CD4-positive, alpha-beta T cell (primary cell): ENCODE measurements at regions not wholly inside any gene's neighbourhood (a gene's known extent, or its start where the extent isn't known, plus 50 kb on each side); places are given as distances from the start of the nearest gene placed in this dataset.
"Not testable (repeated sequence)": the region's sequence is repeated elsewhere in the genome, so short reads cannot be mapped to it uniquely, and the experiment has no call there.

ENCODE experiments used
- ATAC-seq: fragments of 200-7000 bp; cut with Tn5 transposase; one replicate; pipeline ENCODE4 v1.10.0; 2022; ENCODE audit warnings: mild to moderate bottlenecking; ENCODE audit not compliant: poor library complexity
- CTCF ChIA-PET: fragments of 350-600 bp; sonication (Branson Sonifier 250); formaldehyde crosslinking; loops from one replicate; lab custom pipeline; 2021; ENCODE audit warnings: antibody characterized with exemption, inconsistent platforms; lab: Charles Lee
- POLR2A ChIA-PET: fragments of 350-600 bp; sonication (Branson Sonifier 250); formaldehyde crosslinking; loops from one replicate; lab custom pipeline; 2021; ENCODE audit warnings: antibody characterized with exemption, inconsistent platforms; lab: Charles Lee
- DNase-seq, 14 experiments: peaks; one replicate each; pipeline ENCODE4 v3.0.0-alpha.2; 2013 to 2020; ENCODE audit warnings: mixed read lengths in 2 of 14
- H3K27ac ChIP-seq, 2 donors: one replicate each; pipeline versions ENCODE4 v1.5.1 to v1.7.0; 2013; ENCODE audit warnings: low read length in 2 of 2, low read depth in 1 of 2, mild to moderate bottlenecking in 1 of 2
- H3K27me3 ChIP-seq, 2 experiments: 1 replicate in 1 of 2; 2 replicates in 1 of 2; pipeline versions ENCODE4 v1.6.1 to v1.7.0; 2013; ENCODE audit warnings: low read length in 2 of 2, control low read depth in 1 of 2, mild to moderate bottlenecking in 1 of 2, moderate library complexity in 1 of 2; ENCODE audit not compliant: insufficient read depth in 2 of 2, control insufficient read depth in 1 of 2
- H3K36me3 ChIP-seq: one replicate; pipeline ENCODE4 v1.6.1; 2013; ENCODE audit warnings: low read length, control low read depth; ENCODE audit not compliant: insufficient read depth
- H3K4me1 ChIP-seq: one replicate; pipeline ENCODE4 v1.6.1; 2013; ENCODE audit warnings: low read length, control low read depth; ENCODE audit not compliant: insufficient read depth
- H3K4me3 ChIP-seq: one replicate; pipeline ENCODE4 v1.5.1; 2013; ENCODE audit warnings: mild to moderate bottlenecking, low read length, moderate library complexity
- H3K9me3 ChIP-seq, 2 experiments: 1 replicate in 1 of 2; 2 replicates in 1 of 2; pipeline versions ENCODE4 v1.6.1 to v1.7.0; 2013; ENCODE audit warnings: low read length in 2 of 2, mild to moderate bottlenecking in 2 of 2, control low read depth in 1 of 2, moderate library complexity in 1 of 2; ENCODE audit not compliant: control insufficient read depth in 1 of 2, insufficient read depth in 1 of 2
- H3K27ac Mint-ChIP-seq: one replicate; pipeline ENCODE4 v1.8.0; 2020; ENCODE audit warnings: mixed read lengths
- H3K27me3 Mint-ChIP-seq: one replicate; pipeline ENCODE4 v1.8.0; 2021; ENCODE audit warnings: mixed read lengths
- H3K36me3 Mint-ChIP-seq: one replicate; pipeline ENCODE4 v1.8.0; 2021; ENCODE audit warnings: low read depth, mixed read lengths
- H3K4me1 Mint-ChIP-seq: one replicate; pipeline ENCODE4 v1.8.0; 2021; ENCODE audit warnings: low read depth, mixed read lengths
- H3K4me3 Mint-ChIP-seq: one replicate; pipeline ENCODE4 v1.8.0; 2020; ENCODE audit warnings: mild to moderate bottlenecking, mixed read lengths
- H3K9me3 Mint-ChIP-seq: one replicate; pipeline ENCODE4 v1.8.0; 2020; ENCODE audit warnings: mixed read lengths
- intact Hi-C, 2 experiments: fragments of 100-400 bp; cut with DNase I in 1 of 2; cut with micrococcal nuclease in 1 of 2; formaldehyde crosslinking; loops; one replicate each; pipeline versions ENCODE4 v1.15.1 to v1.9.0; 2023 to 2025; cut with DNase I, micrococcal nuclease
- TF ChIP-seq, protein P1 (sequence below): fragments of 200-600 bp; IDR thresholded peaks from one replicate; pipeline ENCODE4 v1.8.0; 2022; ENCODE audit warnings: antibody characterized with exemption, mild to moderate bottlenecking

DNA sequence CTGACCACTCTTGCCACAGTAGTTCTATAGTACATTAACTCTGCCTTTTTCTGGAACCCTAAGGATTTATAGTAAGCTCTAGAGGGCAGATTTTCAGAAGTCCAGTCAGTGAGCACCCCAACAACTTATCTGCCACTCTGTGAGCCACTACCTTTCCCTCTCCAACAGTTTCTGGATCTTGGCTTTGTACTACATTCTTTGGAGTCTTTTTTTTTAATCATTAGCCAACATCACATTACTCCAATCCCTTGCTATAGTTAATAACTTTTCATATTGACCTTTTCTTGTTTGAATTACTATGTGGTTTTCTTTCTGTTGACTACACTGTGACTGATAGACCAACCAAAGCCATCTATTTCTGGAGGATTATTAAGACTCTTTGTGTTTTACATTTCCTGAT is 1596.7 kb upstream of the PRMT6 start:
- Mint-ChIP-seq H3K4me1 (no peaks in the 10 kb centered on the region), H3K4me3 (no peak overlapping the region), H3K36me3 (no peaks in the 10 kb centered on the region), H3K27ac (no peak overlapping the region), H3K27me3 (no peaks in the 10 kb centered on the region), H3K9me3 (peaks cover 14% of the 10 kb centered on the region)
- Histone ChIP-seq H3K36me3 (no peaks in the 10 kb centered on the region), H3K4me3 (no peak overlapping the region), H3K27me3 (no peaks in the 10 kb centered on the region), H3K27ac (no peak overlapping the region), H3K4me1 (no peaks in the 10 kb centered on the region), H3K9me3 (peaks cover 0 to 5% of the 10 kb centered on the region in 2 experiments)
- ChIA-PET POLR2A (no interaction called here), CTCF (no interaction called here)
- ATAC-seq (no peak), DNase-seq (no peak)
- intact Hi-C loops = no loop called here
- TF ChIP-seq, protein P1, sequence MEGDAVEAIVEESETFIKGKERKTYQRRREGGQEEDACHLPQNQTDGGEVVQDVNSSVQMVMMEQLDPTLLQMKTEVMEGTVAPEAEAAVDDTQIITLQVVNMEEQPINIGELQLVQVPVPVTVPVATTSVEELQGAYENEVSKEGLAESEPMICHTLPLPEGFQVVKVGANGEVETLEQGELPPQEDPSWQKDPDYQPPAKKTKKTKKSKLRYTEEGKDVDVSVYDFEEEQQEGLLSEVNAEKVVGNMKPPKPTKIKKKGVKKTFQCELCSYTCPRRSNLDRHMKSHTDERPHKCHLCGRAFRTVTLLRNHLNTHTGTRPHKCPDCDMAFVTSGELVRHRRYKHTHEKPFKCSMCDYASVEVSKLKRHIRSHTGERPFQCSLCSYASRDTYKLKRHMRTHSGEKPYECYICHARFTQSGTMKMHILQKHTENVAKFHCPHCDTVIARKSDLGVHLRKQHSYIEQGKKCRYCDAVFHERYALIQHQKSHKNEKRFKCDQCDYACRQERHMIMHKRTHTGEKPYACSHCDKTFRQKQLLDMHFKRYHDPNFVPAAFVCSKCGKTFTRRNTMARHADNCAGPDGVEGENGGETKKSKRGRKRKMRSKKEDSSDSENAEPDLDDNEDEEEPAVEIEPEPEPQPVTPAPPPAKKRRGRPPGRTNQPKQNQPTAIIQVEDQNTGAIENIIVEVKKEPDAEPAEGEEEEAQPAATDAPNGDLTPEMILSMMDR = no peak

DNA sequence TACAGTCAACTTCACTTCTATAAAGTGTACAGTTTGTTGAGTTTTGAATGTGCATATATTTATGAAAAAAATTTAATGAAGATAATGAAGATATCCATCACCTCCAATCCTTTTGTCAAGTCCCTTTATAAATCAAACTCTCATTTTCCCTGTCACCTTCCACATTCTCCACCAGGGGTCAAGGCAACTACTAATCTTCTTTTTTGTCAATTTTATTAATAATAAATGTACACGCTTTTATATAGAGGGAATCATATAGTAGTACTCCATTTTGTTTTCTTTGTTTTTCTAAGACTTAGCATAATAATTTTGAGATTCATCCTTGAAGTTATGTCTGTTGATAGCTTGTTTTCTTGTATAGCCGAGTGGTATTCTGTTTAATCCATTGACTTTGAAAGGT is 1594.2 kb upstream of the PRMT6 start:
- no peaks in the 10 kb centered on the region for H3K27me3 Mint-ChIP-seq
- H3K27ac ChIP-seq = no peak overlapping the region
- intact Hi-C loops = no loop called here
- no peak overlapping the region for H3K4me3 ChIP-seq
- no peaks in the 10 kb centered on the region for H3K4me1 ChIP-seq
- H3K36me3 ChIP-seq = no peaks in the 10 kb centered on the region
- H3K4me1 Mint-ChIP-seq = no peaks in the 10 kb centered on the region
- ATAC-seq = no peak
- H3K27ac Mint-ChIP-seq = no peak overlapping the region
- CTCF ChIA-PET = no interaction called here
- H3K27me3 ChIP-seq = no peaks in the 10 kb centered on the region
- H3K36me3 Mint-ChIP-seq = no peaks in the 10 kb centered on the region
- POLR2A ChIA-PET = no interaction called here
- H3K9me3 ChIP-seq = peaks cover 0 to 9% of the 10 kb centered on the region in 2 experiments
- peaks cover 14% of the 10 kb centered on the region for H3K9me3 Mint-ChIP-seq
- no peak for DNase-seq
- TF ChIP-seq, protein P1 = no peak
- H3K4me3 Mint-ChIP-seq = no peak overlapping the region

DNA sequence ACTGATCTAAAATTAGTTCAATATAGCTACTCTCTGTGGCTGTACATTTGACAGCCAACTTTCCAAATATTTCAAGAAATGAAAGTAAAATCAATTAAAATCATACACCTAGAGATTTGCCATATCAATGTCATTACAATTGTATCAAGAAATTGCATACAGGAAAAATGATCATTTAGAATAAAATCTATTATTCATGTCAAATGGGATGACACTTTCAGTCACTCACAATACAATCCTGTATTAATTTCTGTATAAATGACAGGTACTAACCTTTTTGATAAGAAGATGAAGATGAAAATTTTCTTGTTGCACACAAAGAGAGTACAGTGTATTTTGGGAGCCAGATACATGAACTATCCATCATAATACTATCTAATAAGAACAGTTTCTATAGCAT is 1588.9 kb upstream of the PRMT6 start:
- Mint-ChIP-seq H3K4me1 (no peaks in the 10 kb centered on the region), H3K27ac (no peak overlapping the region), H3K4me3 (no peak overlapping the region), H3K36me3 (no peaks in the 10 kb centered on the region), H3K27me3 (no peaks in the 10 kb centered on the region), H3K9me3 (peaks cover 14% of the 10 kb centered on the region)
- Histone ChIP-seq H3K9me3 (peaks cover 0 to 20% of the 10 kb centered on the region in 2 experiments), H3K27me3 (no peaks in the 10 kb centered on the region), H3K4me3 (no peak overlapping the region), H3K27ac (no peak overlapping the region), H3K4me1 (no peaks in the 10 kb centered on the region), H3K36me3 (no peaks in the 10 kb centered on the region)
- ATAC-seq (no peak), DNase-seq (no peak)
- TF ChIP-seq, protein P1 = no peak
- intact Hi-C loops = loop anchor here in 1 of 2 experiments (5.0 kb wide), 1 partner anchor 460 kb away; no protein-coding TSS in a partner anchor
- CTCF ChIA-PET = no interaction called here
- POLR2A ChIA-PET = no interaction called here

DNA sequence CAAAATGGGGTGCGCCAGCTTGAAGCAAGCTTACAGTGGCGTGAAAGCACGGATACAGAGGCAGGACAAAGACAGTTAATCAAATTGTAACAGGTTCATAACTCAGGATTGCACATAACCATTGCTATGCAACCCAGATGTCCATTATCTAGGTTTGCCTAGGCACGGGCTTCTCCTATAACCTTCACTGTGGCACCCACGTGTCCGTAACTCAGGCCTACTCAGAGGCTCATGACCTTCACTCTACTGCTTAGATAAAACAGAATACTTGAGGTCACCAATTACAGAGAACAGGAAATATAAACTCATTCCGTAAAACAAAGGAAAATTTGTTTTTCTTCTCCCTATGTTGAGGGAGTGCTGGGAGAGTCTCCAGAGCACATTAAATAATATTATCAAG is 1585.9 kb upstream of the PRMT6 start:
- H3K27ac Mint-ChIP-seq = not testable (repeated sequence)

More for the DNA sequence above, 1585.9 kb upstream of the PRMT6 start:
- DNase-seq, H3K36me3 ChIP-seq, H3K36me3 Mint-ChIP-seq, CTCF ChIA-PET, POLR2A ChIA-PET, H3K27ac ChIP-seq, intact Hi-C loops, H3K27me3 ChIP-seq, H3K4me3 ChIP-seq, ATAC-seq, H3K4me1 ChIP-seq, H3K4me3 Mint-ChIP-seq, H3K4me1 Mint-ChIP-seq, H3K27me3 Mint-ChIP-seq: not testable (repeated sequence)
- peaks cover 14% of the 10 kb centered on the region for H3K9me3 Mint-ChIP-seq
- H3K9me3 ChIP-seq = peaks cover 0 to 19% of the 10 kb centered on the region in 2 experiments
